WTC11 (cell line): ENCODE measurements at regions not wholly inside any gene's neighbourhood (a gene's known extent, or its start where the extent isn't known, plus 50 kb on each side); places are given as distances from the start of the nearest gene placed in this dataset.

ENCODE experiments used
- ATAC-seq: fragments of 200-7000 bp; cut with Tn5 transposase; 2 replicates; pipeline ENCODE4 v1.10.0; 2021; ENCODE audit warnings: mild to moderate bottlenecking, moderate library complexity
- CTCF ChIA-PET: fragments of 300-600 bp; sonication (Branson Sonifier 250); formaldehyde crosslinking; loops from one replicate; lab custom pipeline; 2021; ENCODE audit warnings: antibody characterized with exemption; lab: Charles Lee
- POLR2A ChIA-PET: fragments of 350-600 bp; sonication (Branson Sonifier 250); formaldehyde crosslinking; loops from one replicate; lab custom pipeline; 2021; ENCODE audit warnings: antibody characterized with exemption; lab: Charles Lee
- DNase-seq: peaks from one replicate; pipeline ENCODE4 v3.0.0; 2021; ENCODE audit warnings: low spot score
- H3K27ac Mint-ChIP-seq: 2 replicates; pipeline ENCODE4 v1.8.0; 2021; ENCODE audit warnings: mixed read lengths
- H3K27me3 Mint-ChIP-seq: 2 replicates; pipeline ENCODE4 v1.8.0; 2021; ENCODE audit warnings: low read depth, mild to moderate bottlenecking, moderate library complexity, mixed read lengths
- H3K36me3 Mint-ChIP-seq: 2 replicates; pipeline ENCODE4 v1.8.0; 2021; ENCODE audit warnings: mixed read lengths
- H3K4me1 Mint-ChIP-seq: 2 replicates; pipeline ENCODE4 v1.8.0; 2022; ENCODE audit warnings: mixed read lengths
- H3K4me3 Mint-ChIP-seq: 2 replicates; pipeline ENCODE4 v1.8.0; 2021; ENCODE audit warnings: mild to moderate bottlenecking, moderate library complexity, mixed read lengths
- H3K9me3 Mint-ChIP-seq: 2 replicates; pipeline ENCODE4 v1.8.0; 2021; ENCODE audit warnings: mixed read lengths
- ATF1 ChIP-seq: sonication (generic); formaldehyde crosslinking; IDR thresholded peaks from 2 replicates; pipeline ENCODE4 v1.8.1; 2023; ENCODE audit warnings: mild to moderate bottlenecking, moderate library complexity, missing genetic modification reagents
- CREM ChIP-seq: sonication (generic); formaldehyde crosslinking; IDR thresholded peaks from 2 replicates; pipeline ENCODE4 v1.8.1; 2022; ENCODE audit warnings: mild to moderate bottlenecking, missing genetic modification reagents, moderate library complexity
- GABPB1 ChIP-seq: sonication (generic); formaldehyde crosslinking; IDR thresholded peaks from 2 replicates; pipeline ENCODE4 v1.8.1; 2023; ENCODE audit warnings: mild to moderate bottlenecking, missing genetic modification reagents
- HMGA2 ChIP-seq: fragments of 250-450 bp; sonication (Bioruptor Pico); IDR thresholded peaks from 2 replicates; pipeline ENCODE4 v1.4.0; 2021; ENCODE audit warnings: mild to moderate bottlenecking, moderate library complexity
- KAT7 ChIP-seq: sonication (generic); formaldehyde crosslinking; IDR thresholded peaks from 2 replicates; pipeline ENCODE4 v1.8.1; 2023; ENCODE audit warnings: missing genetic modification reagents, mild to moderate bottlenecking, borderline replicate concordance
- MXD4 ChIP-seq: fragments of 250-450 bp; sonication (Bioruptor Pico); IDR thresholded peaks from 2 replicates; pipeline ENCODE4 v1.8.0; 2021; ENCODE audit warnings: mild to moderate bottlenecking, moderate library complexity, borderline replicate concordance
- NR1H2 ChIP-seq: sonication (generic); formaldehyde crosslinking; IDR thresholded peaks from 2 replicates; pipeline ENCODE4 v1.9.0; 2021; ENCODE audit warnings: mild to moderate bottlenecking, moderate library complexity, missing genetic modification reagents
- NR3C1 ChIP-seq: sonication (generic); formaldehyde crosslinking; conservative IDR thresholded peaks from 2 replicates; pipeline ENCODE4 v1.8.1; 2023; ENCODE audit warnings: low read depth, mild to moderate bottlenecking, missing genetic modification reagents
- SMAD3 ChIP-seq: sonication (generic); formaldehyde crosslinking; IDR thresholded peaks from 2 replicates; pipeline ENCODE4 v1.8.0; 2022; ENCODE audit warnings: missing genetic modification reagents, mild to moderate bottlenecking, borderline replicate concordance
- TCF7 ChIP-seq: sonication (generic); formaldehyde crosslinking; IDR thresholded peaks from 2 replicates; pipeline ENCODE4 v1.8.0; 2022; ENCODE audit warnings: mild to moderate bottlenecking, low read depth, missing genetic modification reagents, moderate library complexity
- ZNF232 ChIP-seq: sonication (generic); formaldehyde crosslinking; IDR thresholded peaks from 2 replicates; pipeline ENCODE4 v1.8.0; 2022; ENCODE audit warnings: mild to moderate bottlenecking, missing genetic modification reagents
- ZNF396 ChIP-seq: fragments of 250-450 bp; sonication (Bioruptor Pico); IDR thresholded peaks from 2 replicates; pipeline ENCODE4 v1.8.0; 2021; ENCODE audit warnings: mild to moderate bottlenecking, moderate library complexity, borderline replicate concordance
- TF ChIP-seq, protein P1 (sequence below): fragments of 250-450 bp; sonication (Bioruptor Pico); IDR thresholded peaks from 2 replicates; pipeline ENCODE4 v1.9.0; 2021; ENCODE audit warnings: moderate library complexity, mild to moderate bottlenecking, inconsistent platforms, borderline replicate concordance
- TF ChIP-seq, protein P2 (sequence below): sonication (generic); formaldehyde crosslinking; IDR thresholded peaks from 2 replicates; pipeline ENCODE4 v1.8.0; 2022; ENCODE audit warnings: missing genetic modification reagents
- TF ChIP-seq, protein P3 (sequence below): sonication (generic); formaldehyde crosslinking; IDR thresholded peaks from 2 replicates; pipeline ENCODE4 v1.8.1; 2022; ENCODE audit warnings: low read depth, missing genetic modification reagents, borderline replicate concordance
- TF ChIP-seq, protein P4 (sequence below): fragments of 250-450 bp; sonication (Bioruptor Pico); IDR thresholded peaks from 2 replicates; pipeline ENCODE4 v1.9.0; 2021; ENCODE audit warnings: mild to moderate bottlenecking, borderline replicate concordance
- TF ChIP-seq, protein P5 (sequence below): sonication (generic); formaldehyde crosslinking; IDR thresholded peaks from 2 replicates; pipeline ENCODE4 v1.8.1; 2022; ENCODE audit warnings: mild to moderate bottlenecking, moderate library complexity, missing genetic modification reagents
- TF ChIP-seq, protein P6 (sequence below): fragments of 250-450 bp; sonication (Bioruptor Pico); IDR thresholded peaks from 2 replicates; pipeline ENCODE4 v1.9.0; 2021; ENCODE audit warnings: mild to moderate bottlenecking

DNA sequence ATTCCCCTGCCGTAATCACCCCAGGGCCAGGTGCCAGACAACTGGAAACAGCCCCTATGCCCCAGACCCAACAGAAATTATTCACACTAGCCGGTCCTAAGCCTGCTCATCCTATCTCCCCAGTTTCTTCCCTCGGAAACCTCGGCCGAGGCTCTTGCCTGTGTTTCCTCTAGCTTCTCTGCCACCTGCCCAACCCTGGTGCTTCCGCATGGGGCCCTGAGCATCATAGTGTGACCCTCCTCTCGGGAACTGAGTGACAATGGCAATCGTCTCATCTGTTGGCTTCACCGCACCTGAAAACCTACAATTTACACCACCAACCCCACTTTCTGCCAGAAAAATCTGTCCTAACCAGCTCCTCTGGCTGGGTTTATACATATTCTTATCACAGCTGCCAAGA, 257.3 kb downstream of the SOD2 start (continued):
- TF ChIP-seq GABPB1 (CRISPR knock-in tag): no peak
- TF ChIP-seq SMAD3: no peak
- TF ChIP-seq NR3C1 (CRISPR knock-in tag): no peak
- TF ChIP-seq, protein P1, sequence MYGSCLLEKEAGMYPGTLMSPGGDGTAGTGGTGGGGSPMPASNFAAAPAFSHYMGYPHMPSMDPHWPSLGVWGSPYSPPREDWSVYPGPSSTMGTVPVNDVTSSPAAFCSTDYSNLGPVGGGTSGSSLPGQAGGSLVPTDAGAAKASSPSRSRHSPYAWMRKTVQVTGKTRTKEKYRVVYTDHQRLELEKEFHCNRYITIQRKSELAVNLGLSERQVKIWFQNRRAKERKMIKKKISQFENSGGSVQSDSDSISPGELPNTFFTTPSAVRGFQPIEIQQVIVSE (CRISPR knock-in tag): no peak
- TF ChIP-seq ATF1 (CRISPR knock-in tag): no peak
- TF ChIP-seq CREM (CRISPR knock-in tag): no peak

DNA sequence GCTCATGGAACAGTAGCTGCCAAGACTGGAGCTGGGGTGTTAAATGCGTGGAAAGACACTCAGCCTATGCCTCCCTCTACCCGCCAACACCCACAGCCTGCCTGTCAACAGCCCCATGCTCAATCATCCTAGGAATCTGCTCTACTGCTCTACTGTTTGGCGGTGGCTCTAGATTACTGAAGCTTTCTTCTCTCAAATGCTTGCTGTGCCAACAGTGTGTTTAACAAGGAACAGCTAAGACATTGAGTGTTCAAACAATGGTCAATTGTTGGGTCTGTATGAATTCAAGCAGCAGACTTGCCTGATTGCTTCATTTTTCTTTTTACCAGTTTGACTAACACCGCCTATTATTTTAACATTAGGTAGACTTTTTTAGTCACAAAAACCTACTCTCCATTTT, 258.6 kb downstream of the SOD2 start:
- POLR2A ChIA-PET: no interaction called here
- TF ChIP-seq, protein P2, sequence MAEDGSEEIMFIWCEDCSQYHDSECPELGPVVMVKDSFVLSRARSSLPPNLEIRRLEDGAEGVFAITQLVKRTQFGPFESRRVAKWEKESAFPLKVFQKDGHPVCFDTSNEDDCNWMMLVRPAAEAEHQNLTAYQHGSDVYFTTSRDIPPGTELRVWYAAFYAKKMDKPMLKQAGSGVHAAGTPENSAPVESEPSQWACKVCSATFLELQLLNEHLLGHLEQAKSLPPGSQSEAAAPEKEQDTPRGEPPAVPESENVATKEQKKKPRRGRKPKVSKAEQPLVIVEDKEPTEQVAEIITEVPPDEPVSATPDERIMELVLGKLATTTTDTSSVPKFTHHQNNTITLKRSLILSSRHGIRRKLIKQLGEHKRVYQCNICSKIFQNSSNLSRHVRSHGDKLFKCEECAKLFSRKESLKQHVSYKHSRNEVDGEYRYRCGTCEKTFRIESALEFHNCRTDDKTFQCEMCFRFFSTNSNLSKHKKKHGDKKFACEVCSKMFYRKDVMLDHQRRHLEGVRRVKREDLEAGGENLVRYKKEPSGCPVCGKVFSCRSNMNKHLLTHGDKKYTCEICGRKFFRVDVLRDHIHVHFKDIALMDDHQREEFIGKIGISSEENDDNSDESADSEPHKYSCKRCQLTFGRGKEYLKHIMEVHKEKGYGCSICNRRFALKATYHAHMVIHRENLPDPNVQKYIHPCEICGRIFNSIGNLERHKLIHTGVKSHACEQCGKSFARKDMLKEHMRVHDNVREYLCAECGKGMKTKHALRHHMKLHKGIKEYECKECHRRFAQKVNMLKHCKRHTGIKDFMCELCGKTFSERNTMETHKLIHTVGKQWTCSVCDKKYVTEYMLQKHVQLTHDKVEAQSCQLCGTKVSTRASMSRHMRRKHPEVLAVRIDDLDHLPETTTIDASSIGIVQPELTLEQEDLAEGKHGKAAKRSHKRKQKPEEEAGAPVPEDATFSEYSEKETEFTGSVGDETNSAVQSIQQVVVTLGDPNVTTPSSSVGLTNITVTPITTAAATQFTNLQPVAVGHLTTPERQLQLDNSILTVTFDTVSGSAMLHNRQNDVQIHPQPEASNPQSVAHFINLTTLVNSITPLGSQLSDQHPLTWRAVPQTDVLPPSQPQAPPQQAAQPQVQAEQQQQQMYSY (CRISPR knock-in tag): no peak
- no peak for TF ChIP-seq ZNF232 (CRISPR knock-in tag)
- Mint-ChIP-seq H3K27ac (no peak overlapping the region), H3K4me1 (peaks cover 7% of the 10 kb centered on the region; the same call in 1 of the 2 replicates), H3K4me3 (no peak overlapping the region), H3K36me3 (peaks cover 11% of the 10 kb centered on the region), H3K9me3 (peaks cover 37% of the 10 kb centered on the region), H3K27me3 (peaks cover 20% of the 10 kb centered on the region)
- ATAC-seq: no peak
- CTCF ChIA-PET: no interaction called here
- no peak for DNase-seq

DNA sequence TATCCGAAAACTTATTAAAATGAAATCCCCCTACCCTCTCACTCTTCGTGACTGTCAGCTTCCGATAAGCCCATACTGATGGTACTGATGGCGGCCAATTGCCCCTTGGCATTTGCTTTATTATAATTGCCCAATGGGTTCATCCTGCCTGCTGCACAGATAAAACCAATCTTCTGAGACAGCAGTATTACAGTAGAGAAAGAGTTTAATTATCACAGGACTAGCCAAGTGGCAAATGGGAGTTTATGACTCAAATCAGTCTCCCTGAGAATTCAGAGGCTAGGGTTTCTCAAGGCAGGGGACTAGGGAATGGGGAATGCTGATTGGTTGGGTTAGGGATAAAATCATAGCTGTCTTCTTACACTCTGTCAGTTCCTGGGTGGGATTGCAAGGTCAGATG, 259.5 kb downstream of the SOD2 start:
- peaks cover 11% of the 10 kb centered on the region for H3K36me3 Mint-ChIP-seq
- DNase-seq (no peak), ATAC-seq (no peak)
- POLR2A ChIA-PET: no interaction called here
- peaks cover 20% of the 10 kb centered on the region for H3K27me3 Mint-ChIP-seq
- H3K4me3 Mint-ChIP-seq: no peak overlapping the region
- no peak overlapping the region for H3K27ac Mint-ChIP-seq
- H3K9me3 Mint-ChIP-seq: peaks cover 37% of the 10 kb centered on the region
- peaks cover 5% of the 10 kb centered on the region; the same call in 1 of the 2 replicates for H3K4me1 Mint-ChIP-seq
- CTCF ChIA-PET: no interaction called here
- TF ChIP-seq ZNF396 (CRISPR knock-in tag) (no peak), TCF7 (CRISPR knock-in tag) (no peak), HMGA2 (no peak), SMAD3 (no peak), MXD4 (no peak), CREM (CRISPR knock-in tag) (no peak), NR1H2 (no peak), ZNF232 (CRISPR knock-in tag) (no peak), KAT7 (CRISPR knock-in tag) (no peak), NR3C1 (CRISPR knock-in tag) (no peak)
- TF ChIP-seq, protein P3, sequence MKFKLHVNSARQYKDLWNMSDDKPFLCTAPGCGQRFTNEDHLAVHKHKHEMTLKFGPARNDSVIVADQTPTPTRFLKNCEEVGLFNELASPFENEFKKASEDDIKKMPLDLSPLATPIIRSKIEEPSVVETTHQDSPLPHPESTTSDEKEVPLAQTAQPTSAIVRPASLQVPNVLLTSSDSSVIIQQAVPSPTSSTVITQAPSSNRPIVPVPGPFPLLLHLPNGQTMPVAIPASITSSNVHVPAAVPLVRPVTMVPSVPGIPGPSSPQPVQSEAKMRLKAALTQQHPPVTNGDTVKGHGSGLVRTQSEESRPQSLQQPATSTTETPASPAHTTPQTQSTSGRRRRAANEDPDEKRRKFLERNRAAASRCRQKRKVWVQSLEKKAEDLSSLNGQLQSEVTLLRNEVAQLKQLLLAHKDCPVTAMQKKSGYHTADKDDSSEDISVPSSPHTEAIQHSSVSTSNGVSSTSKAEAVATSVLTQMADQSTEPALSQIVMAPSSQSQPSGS: no peak
- TF ChIP-seq, protein P4, sequence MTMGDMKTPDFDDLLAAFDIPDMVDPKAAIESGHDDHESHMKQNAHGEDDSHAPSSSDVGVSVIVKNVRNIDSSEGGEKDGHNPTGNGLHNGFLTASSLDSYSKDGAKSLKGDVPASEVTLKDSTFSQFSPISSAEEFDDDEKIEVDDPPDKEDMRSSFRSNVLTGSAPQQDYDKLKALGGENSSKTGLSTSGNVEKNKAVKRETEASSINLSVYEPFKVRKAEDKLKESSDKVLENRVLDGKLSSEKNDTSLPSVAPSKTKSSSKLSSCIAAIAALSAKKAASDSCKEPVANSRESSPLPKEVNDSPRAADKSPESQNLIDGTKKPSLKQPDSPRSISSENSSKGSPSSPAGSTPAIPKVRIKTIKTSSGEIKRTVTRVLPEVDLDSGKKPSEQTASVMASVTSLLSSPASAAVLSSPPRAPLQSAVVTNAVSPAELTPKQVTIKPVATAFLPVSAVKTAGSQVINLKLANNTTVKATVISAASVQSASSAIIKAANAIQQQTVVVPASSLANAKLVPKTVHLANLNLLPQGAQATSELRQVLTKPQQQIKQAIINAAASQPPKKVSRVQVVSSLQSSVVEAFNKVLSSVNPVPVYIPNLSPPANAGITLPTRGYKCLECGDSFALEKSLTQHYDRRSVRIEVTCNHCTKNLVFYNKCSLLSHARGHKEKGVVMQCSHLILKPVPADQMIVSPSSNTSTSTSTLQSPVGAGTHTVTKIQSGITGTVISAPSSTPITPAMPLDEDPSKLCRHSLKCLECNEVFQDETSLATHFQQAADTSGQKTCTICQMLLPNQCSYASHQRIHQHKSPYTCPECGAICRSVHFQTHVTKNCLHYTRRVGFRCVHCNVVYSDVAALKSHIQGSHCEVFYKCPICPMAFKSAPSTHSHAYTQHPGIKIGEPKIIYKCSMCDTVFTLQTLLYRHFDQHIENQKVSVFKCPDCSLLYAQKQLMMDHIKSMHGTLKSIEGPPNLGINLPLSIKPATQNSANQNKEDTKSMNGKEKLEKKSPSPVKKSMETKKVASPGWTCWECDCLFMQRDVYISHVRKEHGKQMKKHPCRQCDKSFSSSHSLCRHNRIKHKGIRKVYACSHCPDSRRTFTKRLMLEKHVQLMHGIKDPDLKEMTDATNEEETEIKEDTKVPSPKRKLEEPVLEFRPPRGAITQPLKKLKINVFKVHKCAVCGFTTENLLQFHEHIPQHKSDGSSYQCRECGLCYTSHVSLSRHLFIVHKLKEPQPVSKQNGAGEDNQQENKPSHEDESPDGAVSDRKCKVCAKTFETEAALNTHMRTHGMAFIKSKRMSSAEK (CRISPR knock-in tag): no peak
- TF ChIP-seq, protein P5, sequence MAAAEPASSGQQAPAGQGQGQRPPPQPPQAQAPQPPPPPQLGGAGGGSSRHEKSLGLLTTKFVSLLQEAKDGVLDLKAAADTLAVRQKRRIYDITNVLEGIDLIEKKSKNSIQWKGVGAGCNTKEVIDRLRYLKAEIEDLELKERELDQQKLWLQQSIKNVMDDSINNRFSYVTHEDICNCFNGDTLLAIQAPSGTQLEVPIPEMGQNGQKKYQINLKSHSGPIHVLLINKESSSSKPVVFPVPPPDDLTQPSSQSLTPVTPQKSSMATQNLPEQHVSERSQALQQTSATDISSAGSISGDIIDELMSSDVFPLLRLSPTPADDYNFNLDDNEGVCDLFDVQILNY (CRISPR knock-in tag): no peak
- TF ChIP-seq, protein P6, sequence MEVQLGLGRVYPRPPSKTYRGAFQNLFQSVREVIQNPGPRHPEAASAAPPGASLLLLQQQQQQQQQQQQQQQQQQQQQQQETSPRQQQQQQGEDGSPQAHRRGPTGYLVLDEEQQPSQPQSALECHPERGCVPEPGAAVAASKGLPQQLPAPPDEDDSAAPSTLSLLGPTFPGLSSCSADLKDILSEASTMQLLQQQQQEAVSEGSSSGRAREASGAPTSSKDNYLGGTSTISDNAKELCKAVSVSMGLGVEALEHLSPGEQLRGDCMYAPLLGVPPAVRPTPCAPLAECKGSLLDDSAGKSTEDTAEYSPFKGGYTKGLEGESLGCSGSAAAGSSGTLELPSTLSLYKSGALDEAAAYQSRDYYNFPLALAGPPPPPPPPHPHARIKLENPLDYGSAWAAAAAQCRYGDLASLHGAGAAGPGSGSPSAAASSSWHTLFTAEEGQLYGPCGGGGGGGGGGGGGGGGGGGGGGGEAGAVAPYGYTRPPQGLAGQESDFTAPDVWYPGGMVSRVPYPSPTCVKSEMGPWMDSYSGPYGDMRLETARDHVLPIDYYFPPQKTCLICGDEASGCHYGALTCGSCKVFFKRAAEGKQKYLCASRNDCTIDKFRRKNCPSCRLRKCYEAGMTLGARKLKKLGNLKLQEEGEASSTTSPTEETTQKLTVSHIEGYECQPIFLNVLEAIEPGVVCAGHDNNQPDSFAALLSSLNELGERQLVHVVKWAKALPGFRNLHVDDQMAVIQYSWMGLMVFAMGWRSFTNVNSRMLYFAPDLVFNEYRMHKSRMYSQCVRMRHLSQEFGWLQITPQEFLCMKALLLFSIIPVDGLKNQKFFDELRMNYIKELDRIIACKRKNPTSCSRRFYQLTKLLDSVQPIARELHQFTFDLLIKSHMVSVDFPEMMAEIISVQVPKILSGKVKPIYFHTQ (CRISPR knock-in tag): no peak
